ENCODE measurements at regions not wholly inside any gene's neighbourhood (a gene's known extent, or its start where the extent isn't known, plus 50 kb on each side); places are given as distances from the start of the nearest gene placed in this dataset.
A peak's percentile ranks its signal among the peaks of the same experiment; 100 is the strongest.

- intact Hi-C loops (cut with DNase I, micrococcal nuclease): no loop called here
- no peak for DNase-seq
- ATAC-seq: no peak
These were observed 96.2 kb upstream of the SLC38A2 start for GRCh38 chr12:46468813-46469212.

GRCh38 chr12:46468160-46468559, 95.6 kb upstream of the SLC38A2 start:
- DNase-seq (peak in 1 of 2 donors; percentile 31), ATAC-seq (peak; percentile 88)
- intact Hi-C loops (cut with DNase I, micrococcal nuclease): no loop called here

- intact Hi-C loops (cut with DNase I, micrococcal nuclease): no loop called here
- ATAC-seq (peak; percentile 19), DNase-seq (no peak)
These were observed 92.7 kb upstream of the SLC38A2 start for GRCh38 chr12:46465307-46465706.

GRCh38 chr12:46464863-46465262, 92.3 kb upstream of the SLC38A2 start:
- DNase-seq (no peak), ATAC-seq (no peak)
- intact Hi-C loops (cut with DNase I, micrococcal nuclease): no loop called here

GRCh38 chr12:46462641-46463355, 90.2 kb upstream of the SLC38A2 start:
- intact Hi-C loops (cut with DNase I, micrococcal nuclease): no loop called here
- ATAC-seq (no peak), DNase-seq (no peak)

GRCh38 chr12:46461907-46462640, 89.5 kb upstream of the SLC38A2 start:
- ATAC-seq (no peak), DNase-seq (no peak)
- intact Hi-C loops (cut with DNase I, micrococcal nuclease): no loop called here

- ATAC-seq: no peak
- no peak for DNase-seq
These were observed 88.9 kb upstream of the SLC38A2 start for GRCh38 chr12:46461459-46461858.

GRCh38 chr12:46460682-46461210, 88.2 kb upstream of the SLC38A2 start:
- no peak for ATAC-seq
- DNase-seq: no peak
- intact Hi-C loops (cut with DNase I, micrococcal nuclease): no loop called here

More at GRCh38 chr12:46461459-46461858, 88.9 kb upstream of the SLC38A2 start:
- intact Hi-C loops (cut with DNase I, micrococcal nuclease): no loop called here

- DNase-seq: no peak
- intact Hi-C loops (cut with DNase I, micrococcal nuclease): no loop called here
- ATAC-seq: no peak
These were observed 87.4 kb upstream of the SLC38A2 start for GRCh38 chr12:46459861-46460545.

- ATAC-seq (no peak), DNase-seq (no peak)
- intact Hi-C loops (cut with DNase I, micrococcal nuclease): no loop called here
These were observed 86.5 kb upstream of the SLC38A2 start for GRCh38 chr12:46459111-46459510.

- intact Hi-C loops (cut with DNase I, micrococcal nuclease): no loop called here
- no peak for DNase-seq
- no peak for ATAC-seq
These were observed 86.0 kb upstream of the SLC38A2 start for GRCh38 chr12:46458500-46459102.

- intact Hi-C loops (cut with DNase I, micrococcal nuclease): no loop called here
- no peak for ATAC-seq
- DNase-seq: no peak
These were observed 85.4 kb upstream of the SLC38A2 start for GRCh38 chr12:46457958-46458357.

- ATAC-seq: no peak
- no peak for DNase-seq
- intact Hi-C loops (cut with DNase I, micrococcal nuclease): no loop called here
These were observed 84.1 kb upstream of the SLC38A2 start for GRCh38 chr12:46456356-46457334.

- intact Hi-C loops (cut with DNase I, micrococcal nuclease): no loop called here
- no peak for DNase-seq
- no peak for ATAC-seq
These were observed 83.2 kb upstream of the SLC38A2 start for GRCh38 chr12:46455648-46456352.

GRCh38 chr12:46454981-46455380, 82.4 kb upstream of the SLC38A2 start:
- no peak for DNase-seq
- ATAC-seq: no peak
- intact Hi-C loops (cut with DNase I, micrococcal nuclease): no loop called here

- ATAC-seq: no peak
- intact Hi-C loops (cut with DNase I, micrococcal nuclease): no loop called here
- no peak for DNase-seq
These were observed 80.9 kb upstream of the SLC38A2 start for GRCh38 chr12:46453428-46453827.

- intact Hi-C loops (cut with DNase I, micrococcal nuclease): no loop called here
- ATAC-seq (no peak), DNase-seq (no peak)
These were observed 80.2 kb upstream of the SLC38A2 start for GRCh38 chr12:46452776-46453175.

Data from left colon (tissue), 2 donors.